Thyroid gland (tissue), 4 donors: ENCODE measurements at regions not wholly inside any gene's neighbourhood (a gene's known extent, or its start where the extent isn't known, plus 50 kb on each side); places are given as distances from the start of the nearest gene placed in this dataset.

Source experiments
- DNase-seq, 2 donors: peaks; one replicate each; pipeline ENCODE4 v3.0.0-alpha.2; 2019
- H3K27ac ChIP-seq, 3 donors: fragments of 200-600 bp; sonication (generic); 1 replicate in 2 of 3; 2 replicates in 1 of 3; pipeline ENCODE4 v1.5.1; 2016 to 2019; ENCODE audit warnings: mild to moderate bottlenecking in 1 of 3, moderate library complexity in 1 of 3
- H3K27me3 ChIP-seq: fragments of 200-600 bp; sonication (generic); one replicate; pipeline ENCODE4 v1.5.1; 2019
- H3K36me3 ChIP-seq, 2 donors: fragments of 200-600 bp; sonication (generic); one replicate each; pipeline ENCODE4 v1.5.1; 2016 to 2019
- H3K4me1 ChIP-seq, 2 donors: fragments of 200-600 bp; sonication (generic); one replicate each; pipeline ENCODE4 v1.5.1; 2017 to 2019
- H3K4me3 ChIP-seq, 3 donors: fragments of 200-600 bp; sonication (generic); replicated peaks in 1 of 3; 1 replicate in 2 of 3; 2 replicates in 1 of 3; pipeline ENCODE4 v1.5.1; 2016; ENCODE audit warnings: mild to moderate bottlenecking in 1 of 3
- H3K9me3 ChIP-seq: fragments of 200-600 bp; sonication (generic); one replicate; pipeline ENCODE4 v1.5.1; 2017
- CTCF ChIP-seq, 6 experiments: fragments of 200-600 bp in 3 of 6; fragments of 450-650 bp in 3 of 6; sonication (generic) in 3 of 6; IDR thresholded peaks; one replicate each; pipeline ENCODE4 v1.5.1; 2016 to 2019; ENCODE audit warnings: antibody characterized with exemption in 6 of 6, mild to moderate bottlenecking in 2 of 6, inconsistent platforms in 1 of 6, moderate library complexity in 1 of 6
- POLR2A ChIP-seq, 2 donors: fragments of 450-650 bp; IDR thresholded peaks; one replicate each; pipeline ENCODE4 v1.6.1; 2017; ENCODE audit warnings: antibody characterized with exemption in 2 of 2, mild to moderate bottlenecking in 2 of 2, moderate library complexity in 1 of 2
- WGBS, 2 donors: methylation state at CpG; one replicate each; pipeline ENCODE4 v1.1.5; 2017; 5-methylcytosine and 5-hydroxymethylcytosine counted together
- intact Hi-C: fragments of 100-400 bp; cut with DNase I; formaldehyde crosslinking; loops from one replicate; pipeline ENCODE4 v1.15.1; 2023

- 85 to 100% methylated on average over 1 of the region's 1 CpG for WGBS, 2 donors
- Histone ChIP-seq H3K9me3 (no peaks in the 10 kb centered on the region), H3K36me3 (no peaks in the 10 kb centered on the region), H3K27me3 (no peaks in the 10 kb centered on the region), H3K4me1 (no peaks in the 10 kb centered on the region), H3K27ac (no peak overlapping the region), H3K4me3 (no peak overlapping the region)
- TF ChIP-seq CTCF (IDR thresholded peaks at IDR 0.05) (no peak), POLR2A (IDR thresholded peaks at IDR 0.05) (no peak)
- DNase-seq = no peak
- intact Hi-C loops = no loop called here
These were observed 162.4 kb upstream of the NUDT4 start for GRCh38 chr12:93215290-93215678.

GRCh38 chr12:93219947-93220346 is 157.8 kb upstream of the NUDT4 start:
- WGBS, 2 donors = 77 to 86% methylated on average over 2 of the region's 2 CpGs
- Histone ChIP-seq H3K27ac (no peak overlapping the region), H3K9me3 (no peaks in the 10 kb centered on the region), H3K36me3 (no peaks in the 10 kb centered on the region), H3K27me3 (no peaks in the 10 kb centered on the region), H3K4me1 (peaks cover 0 to 6% of the 10 kb centered on the region in 2 donors), H3K4me3 (no peak overlapping the region)
- intact Hi-C loops = no loop called here
- no peak for TF ChIP-seq POLR2A (IDR thresholded peaks at IDR 0.05)
- DNase-seq = no peak

- intact Hi-C loops = no loop called here
- no peaks in the 10 kb centered on the region for H3K27me3 ChIP-seq
- H3K27ac ChIP-seq = no peak overlapping the region
- peaks cover 0 to 6% of the 10 kb centered on the region in 2 donors for H3K4me1 ChIP-seq
- H3K9me3 ChIP-seq = no peaks in the 10 kb centered on the region
- no peaks in the 10 kb centered on the region for H3K36me3 ChIP-seq
- TF ChIP-seq POLR2A (IDR thresholded peaks at IDR 0.05) (no peak), CTCF (IDR thresholded peaks at IDR 0.05) (no peak)
- H3K4me3 ChIP-seq = no peak overlapping the region
- DNase-seq = no peak
These were observed 155.9 kb upstream of the NUDT4 start for GRCh38 chr12:93221841-93222240.

GRCh38 chr12:93223440-93224426 is 154.0 kb upstream of the NUDT4 start:
- peak in 1 of 2 donors; percentile 18 for DNase-seq
- Histone ChIP-seq H3K27me3 (no peaks in the 10 kb centered on the region), H3K4me3 (no peak overlapping the region), H3K4me1 (peaks cover 0 to 6% of the 10 kb centered on the region in 2 donors), H3K27ac (peak overlapping the region in 1 of 3 donors; percentile 1), H3K9me3 (no peaks in the 10 kb centered on the region), H3K36me3 (no peaks in the 10 kb centered on the region)
- TF ChIP-seq CTCF (IDR thresholded peaks at IDR 0.05) (no peak), POLR2A (IDR thresholded peaks at IDR 0.05) (no peak)
- 55 to 62% methylated on average over 5 of the region's 5 CpGs for WGBS, 2 donors
- intact Hi-C loops = no loop called here

- DNase-seq = no peak
These were observed 152.6 kb upstream of the NUDT4 start for GRCh38 chr12:93225094-93225493.

More at GRCh38 chr12:93225094-93225493, 152.6 kb upstream of the NUDT4 start:
- Histone ChIP-seq H3K9me3 (no peaks in the 10 kb centered on the region), H3K27me3 (no peaks in the 10 kb centered on the region), H3K4me3 (no peak overlapping the region), H3K36me3 (no peaks in the 10 kb centered on the region), H3K4me1 (peaks cover 0 to 6% of the 10 kb centered on the region in 2 donors), H3K27ac (no peak overlapping the region)
- 92 to 94% methylated on average over 2 of the region's 2 CpGs for WGBS, 2 donors
- no peak for TF ChIP-seq CTCF (IDR thresholded peaks at IDR 0.05)
- no peak for TF ChIP-seq POLR2A (IDR thresholded peaks at IDR 0.05)
- intact Hi-C loops = no loop called here
